Endothelial cell of umbilical vein (primary cell): ENCODE measurements at regions not wholly inside any gene's neighbourhood (a gene's known extent, or its start where the extent isn't known, plus 50 kb on each side); places are given as distances from the start of the nearest gene placed in this dataset.

Source experiments
- BruUV-seq: library from RNA; stranded (reverse); fragments of 400-500 nt; replicated peaks from 2 replicates; lab custom pipeline; 2021; lab: Mats Ljungman, UMichigan
- CTCF ChIA-PET: fragments of 300-600, 350-600 bp; sonication (Branson Sonifier 250); formaldehyde crosslinking; loops from one replicate; lab custom pipeline; 2021; ENCODE audit warnings: antibody characterized with exemption, inconsistent platforms; lab: Charles Lee
- POLR2A ChIA-PET: fragments of 300-600, 350-600 bp; sonication (Branson Sonifier 250); formaldehyde crosslinking; loops from one replicate; lab custom pipeline; 2021; ENCODE audit warnings: antibody characterized with exemption, inconsistent platforms; lab: Charles Lee
- DNase-seq: peaks from one replicate; pipeline ENCODE4 v3.0.0-alpha.2; 2011; ENCODE audit warnings: low read depth, low spot score
- FAIRE-seq: peaks from 2 replicates; lab custom pipeline; 2011; peaks lifted over from hg19 to GRCh38; lab: Jason Lieb, UNC
- H2AFZ ChIP-seq: 2 replicates; pipeline ENCODE4 v1.6.0; 2012; ENCODE audit warnings: low read depth, low read length, control low read depth, inconsistent platforms
- H3K27ac ChIP-seq: 2 replicates; pipeline ENCODE4 v1.5.1; 2011; ENCODE audit warnings: low read depth, mild to moderate bottlenecking, control low read depth, low read length, moderate library complexity; ENCODE audit not compliant: insufficient read depth
- H3K27me3 ChIP-seq, 2 experiments: 2 replicates each; pipeline versions ENCODE4 v1.6.0 to v1.6.1; 2011; ENCODE audit warnings: low read length in 2 of 2, mixed read lengths in 1 of 2; ENCODE audit not compliant: control insufficient read depth in 2 of 2, insufficient read depth in 2 of 2
- H3K36me3 ChIP-seq, 2 experiments: 2 replicates in 1 of 2; 3 replicates in 1 of 2; pipeline ENCODE4 v1.5.1; 2011; ENCODE audit warnings: low read length in 2 of 2, mild to moderate bottlenecking in 1 of 2, moderate library complexity in 1 of 2; ENCODE audit not compliant: control insufficient read depth in 2 of 2, insufficient read depth in 2 of 2; ENCODE audit errors: extremely low read depth in 1 of 2
- H3K4me1 ChIP-seq: 3 replicates; pipeline ENCODE4 v1.5.1; 2011; ENCODE audit warnings: mild to moderate bottlenecking, low read length; ENCODE audit not compliant: control insufficient read depth, insufficient read depth; ENCODE audit errors: extremely low read depth
- H3K4me2 ChIP-seq: 2 replicates; pipeline ENCODE4 v1.6.1; 2011; ENCODE audit warnings: low read length, control low read depth, mixed read lengths; ENCODE audit not compliant: insufficient read depth
- H3K4me3 ChIP-seq, 3 experiments: fragments of 200-600 bp in 1 of 3; sonication (generic), shearing (Covaris generic) in 1 of 3; replicated peaks in 1 of 3; 2 replicates each; pipeline ENCODE4 v1.5.1; 2011 to 2016; ENCODE audit warnings: control low read depth in 3 of 3, low read length in 3 of 3, mild to moderate bottlenecking in 2 of 3, inconsistent platforms in 1 of 3, low read depth in 1 of 3, moderate library complexity in 1 of 3; ENCODE audit not compliant: insufficient read depth in 1 of 3
- H3K79me2 ChIP-seq: 2 replicates; pipeline ENCODE4 v1.6.0; 2012; ENCODE audit warnings: low read length, inconsistent platforms; ENCODE audit not compliant: control insufficient read depth, insufficient read depth
- H3K9ac ChIP-seq: replicated peaks from 2 replicates; pipeline ENCODE3; 2011; ENCODE audit warnings: low read length, control low read depth; ENCODE audit not compliant: insufficient read depth; ENCODE audit errors: extremely low read depth
- H3K9me1 ChIP-seq: replicated peaks from 3 replicates; pipeline ENCODE4 v1.6.0; 2011; ENCODE audit warnings: mild to moderate bottlenecking, low read length; ENCODE audit not compliant: control insufficient read depth, insufficient read depth; ENCODE audit errors: extremely low read depth
- H3K9me3 ChIP-seq: replicated peaks from 2 replicates; pipeline ENCODE4 v1.5.1; 2012; ENCODE audit warnings: low read length, inconsistent platforms; ENCODE audit not compliant: control insufficient read depth, insufficient read depth
- H4K20me1 ChIP-seq: replicated peaks from 2 replicates; pipeline ENCODE3; 2011; ENCODE audit warnings: mild to moderate bottlenecking, low read length; ENCODE audit not compliant: control insufficient read depth, insufficient read depth; ENCODE audit errors: extremely low read depth
- CTCF ChIP-seq, 2 donors: IDR thresholded peaks; 1 replicate in 1 of 2; 2 replicates in 1 of 2; pipeline ENCODE4 v1.5.1; 2011; ENCODE audit warnings: low read length in 2 of 2, mild to moderate bottlenecking in 2 of 2, moderate library complexity in 2 of 2, control low read depth in 1 of 2, inconsistent platforms in 1 of 2, low read depth in 1 of 2; ENCODE audit not compliant: insufficient read depth in 1 of 2; ENCODE audit errors: extremely low read depth in 1 of 2
- EZH2 ChIP-seq: IDR thresholded peaks from 2 replicates; pipeline ENCODE4 v1.6.1; 2012; ENCODE audit warnings: borderline replicate concordance, low read depth, mild to moderate bottlenecking, moderate library complexity, low read length, inconsistent platforms; ENCODE audit not compliant: severe bottlenecking
- FOS ChIP-seq: IDR thresholded peaks from 2 replicates; pipeline ENCODE4 v1.6.1; 2011; ENCODE audit warnings: mild to moderate bottlenecking, low read length, moderate library complexity, borderline replicate concordance; ENCODE audit not compliant: insufficient read depth
- GATA2 ChIP-seq: IDR thresholded peaks from 2 replicates; pipeline ENCODE4 v1.7.0; 2011; ENCODE audit warnings: low read depth, mild to moderate bottlenecking, moderate library complexity, mixed read lengths, low read length; ENCODE audit not compliant: insufficient read length, insufficient read depth
- JUN ChIP-seq: IDR thresholded peaks from 2 replicates; pipeline ENCODE4 v1.6.1; 2011; ENCODE audit warnings: borderline replicate concordance, low read depth; ENCODE audit not compliant: insufficient read length, insufficient read depth
- MAX ChIP-seq: IDR thresholded peaks from 2 replicates; pipeline ENCODE4 v1.6.1; 2011; ENCODE audit not compliant: insufficient read depth, insufficient read length
- MYC ChIP-seq: IDR thresholded peaks from one replicate; pipeline ENCODE4 v1.6.1; 2011; ENCODE audit warnings: mild to moderate bottlenecking, low read depth, low read length
- POLR2A ChIP-seq: IDR thresholded peaks from 2 replicates; pipeline ENCODE4 v1.6.1; 2012; ENCODE audit warnings: low read depth, mild to moderate bottlenecking, control low read depth, low read length
- POLR2AphosphoS5 ChIP-seq: IDR thresholded peaks from 2 replicates; pipeline ENCODE4 v1.6.1; 2012; ENCODE audit warnings: low read depth, mild to moderate bottlenecking, control low read depth, low read length, moderate library complexity; ENCODE audit not compliant: insufficient read depth
- dilution Hi-C: fragments of 300-500 bp; cut with MboI; formaldehyde crosslinking; loops from one replicate; pipeline ENCODE4 v1.15.0; 2019; ENCODE audit warnings: low sequenced_read_pairs; ENCODE audit not compliant: extremely low pct_ligation_motif_present
- intact Hi-C: fragments of 100-400 bp; cut with micrococcal nuclease; formaldehyde crosslinking; loops from one replicate; pipeline ENCODE4 v1.10.0; 2022

GRCh38 chr6:139546106-139546472 is 171.6 kb upstream of the CITED2 start:
- no peaks in the 10 kb centered on the region for H3K4me1 ChIP-seq
- ChIA-PET CTCF (no interaction called here), POLR2A (no interaction called here)
- no peaks in the 10 kb centered on the region for H3K79me2 ChIP-seq
- TF ChIP-seq GATA2 = no peak
- no peak for TF ChIP-seq CTCF (IDR thresholded peaks at IDR 0.05; ENCODE audit: extremely low read depth in 1 of 2, insufficient read depth in 1 of 2, low read depth in 1 of 2, low read length in 2 of 2)
- no peak for TF ChIP-seq MYC
- no peak for TF ChIP-seq POLR2A
- TF ChIP-seq POLR2AphosphoS5 = no peak
- no peak for TF ChIP-seq MAX
- TF ChIP-seq FOS = no peak
- TF ChIP-seq JUN = no peak
- TF ChIP-seq EZH2 = no peak
- dilution Hi-C loops (no loop called here), intact Hi-C loops (no loop called here)
- no peak overlapping the region for H2AFZ ChIP-seq
- H4K20me1 ChIP-seq = no peaks in the 10 kb centered on the region
- no peaks in the 10 kb centered on the region for H3K27me3 ChIP-seq
- H3K4me3 ChIP-seq = no peak overlapping the region
- H3K36me3 ChIP-seq = no peaks in the 10 kb centered on the region
- no peaks in the 10 kb centered on the region for H3K9me1 ChIP-seq
- no peak overlapping the region for H3K9ac ChIP-seq
- DNase-seq (no peak), FAIRE-seq (no peak)
- BruUV-seq = no TSS peak
- no peak overlapping the region for H3K4me2 ChIP-seq
- no peaks in the 10 kb centered on the region for H3K9me3 ChIP-seq
- no peak overlapping the region for H3K27ac ChIP-seq
